ENCODE measurements at regions not wholly inside any gene's neighbourhood (a gene's known extent, or its start where the extent isn't known, plus 50 kb on each side); places are given as distances from the start of the nearest gene placed in this dataset.
"Not testable (repeated sequence)": the region's sequence is repeated elsewhere in the genome, so short reads cannot be mapped to it uniquely, and the experiment has no call there.

DNA sequence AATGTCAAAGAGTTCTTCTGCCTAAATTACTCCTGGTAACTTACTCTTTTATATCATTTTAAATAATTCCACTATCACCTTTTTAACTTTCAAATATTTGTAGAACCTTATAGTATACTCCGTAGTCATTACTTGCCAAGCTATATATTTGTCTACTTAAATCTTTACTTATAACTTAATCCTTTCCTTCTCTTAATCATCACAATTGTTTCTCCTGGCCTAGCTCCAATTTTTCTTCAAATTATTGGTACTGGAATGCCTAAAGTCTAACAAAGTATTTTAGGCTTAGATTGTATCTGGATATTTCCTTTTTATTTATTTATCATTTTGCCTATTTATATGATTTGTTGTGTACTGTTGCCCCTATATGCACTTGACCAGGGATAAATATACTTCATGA is 109.5 kb downstream of the MZT1 start:
- Mint-ChIP-seq H3K4me1 (no peaks in the 10 kb centered on the region), H3K4me3 (no peak overlapping the region), H3K27ac (no peak overlapping the region), H3K9me3 (peaks cover 0 to 2% (median 0%) of the 10 kb centered on the region in 7 donors), H3K36me3 (no peaks in the 10 kb centered on the region), H3K27me3 (peaks cover 4% of the 10 kb centered on the region)
- no peaks in the 10 kb centered on the region for H3K27me3 ChIP-seq (ENCODE audit: control insufficient read depth, insufficient read depth, low read length)
- no peaks in the 10 kb centered on the region for H3K9me3 ChIP-seq (ENCODE audit: control insufficient read depth in 2 of 2, low read length in 2 of 2)
- no peaks in the 10 kb centered on the region for H3K4me1 ChIP-seq (ENCODE audit: control insufficient read depth, insufficient read depth, low read length, poor library complexity, severe bottlenecking)
- H3K4me3 ChIP-seq (ENCODE audit: low read depth, low read length), result no peak overlapping the region
- ATAC-seq (ENCODE audit: low read depth in 2 of 2) (no peak), DNase-seq (no peak)
- H3K27ac ChIP-seq (ENCODE audit: insufficient read depth, low read length, poor library complexity, severe bottlenecking), result no peak overlapping the region
- H3K36me3 ChIP-seq (ENCODE audit: control insufficient read depth, insufficient read depth, low read length), result no peaks in the 10 kb centered on the region

DNA sequence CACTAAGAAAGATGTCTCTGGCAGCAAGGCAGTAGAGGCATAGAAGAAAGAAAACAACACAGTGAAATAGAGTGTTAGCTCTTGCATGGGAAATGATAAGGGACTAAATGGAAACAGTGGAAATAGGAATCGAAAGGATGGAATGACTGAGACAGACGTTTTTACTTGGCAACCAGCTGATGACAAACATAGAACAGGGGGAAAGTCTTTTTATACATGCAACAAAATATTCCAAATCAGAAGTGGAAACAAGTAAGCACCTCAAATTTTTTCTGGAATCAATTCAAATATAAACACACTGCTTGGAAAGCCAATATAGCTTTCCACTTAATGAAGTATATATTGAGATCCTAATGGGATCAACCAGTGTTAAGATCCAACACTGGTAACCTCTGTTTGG is 110.2 kb downstream of the MZT1 start:
- no peaks in the 10 kb centered on the region for H3K4me1 Mint-ChIP-seq
- Histone ChIP-seq H3K4me3 (ENCODE audit: low read depth, low read length) (no peak overlapping the region), H3K27me3 (ENCODE audit: control insufficient read depth, insufficient read depth, low read length) (no peaks in the 10 kb centered on the region), H3K27ac (ENCODE audit: insufficient read depth, low read length, poor library complexity, severe bottlenecking) (no peak overlapping the region), H3K36me3 (ENCODE audit: control insufficient read depth, insufficient read depth, low read length) (no peaks in the 10 kb centered on the region), H3K4me1 (ENCODE audit: control insufficient read depth, insufficient read depth, low read length, poor library complexity, severe bottlenecking) (no peaks in the 10 kb centered on the region), H3K9me3 (ENCODE audit: control insufficient read depth in 2 of 2, low read length in 2 of 2) (no peaks in the 10 kb centered on the region)
- no peak for DNase-seq
- H3K9me3 Mint-ChIP-seq, result peaks cover 0 to 1% (median 0%) of the 10 kb centered on the region in 7 donors
- no peaks in the 10 kb centered on the region for H3K36me3 Mint-ChIP-seq
- ATAC-seq (ENCODE audit: low read depth in 2 of 2), result no peak
- no peak overlapping the region for H3K4me3 Mint-ChIP-seq
- H3K27ac Mint-ChIP-seq, result no peak overlapping the region
- H3K27me3 Mint-ChIP-seq, result peaks cover 4% of the 10 kb centered on the region

DNA sequence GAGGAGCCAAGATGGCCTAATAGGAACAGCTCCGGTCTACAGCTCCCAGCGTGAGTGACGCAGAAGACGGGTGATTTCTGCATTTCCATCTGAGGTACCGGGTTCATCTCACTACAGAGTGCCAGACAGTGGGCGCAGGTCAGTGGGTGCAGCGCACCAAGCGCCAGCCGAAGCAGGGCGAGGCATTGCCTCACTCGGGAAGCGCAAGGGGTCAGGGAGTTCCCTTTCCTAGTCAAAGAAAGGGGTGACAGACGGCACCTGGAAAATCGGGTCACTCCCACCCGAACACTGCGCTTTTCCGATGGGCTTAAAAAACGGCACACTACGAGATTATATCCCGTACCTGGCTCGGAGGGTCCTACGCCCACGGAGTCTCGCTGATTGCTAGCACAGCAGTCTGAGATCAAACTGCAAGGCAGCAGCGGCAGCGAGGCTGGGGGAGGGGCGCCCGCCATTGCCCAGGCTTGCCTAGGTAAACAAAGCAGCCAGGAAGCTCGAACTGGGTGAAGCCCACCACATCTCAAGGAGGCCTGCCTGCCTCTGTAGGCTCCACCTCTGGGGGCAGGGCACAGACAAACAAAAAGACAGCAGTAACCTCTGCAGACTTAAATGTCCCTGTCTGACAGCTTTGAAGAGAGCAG is 117.1 kb downstream of the MZT1 start:
- not testable (repeated sequence) for H3K36me3 Mint-ChIP-seq; H3K36me3 ChIP-seq (ENCODE audit: control insufficient read depth, insufficient read depth, low read length); H3K9me3 Mint-ChIP-seq; DNase-seq; H3K27me3 ChIP-seq (ENCODE audit: control insufficient read depth, insufficient read depth, low read length); H3K4me1 ChIP-seq (ENCODE audit: control insufficient read depth, insufficient read depth, low read length, poor library complexity, severe bottlenecking); ATAC-seq (ENCODE audit: low read depth in 2 of 2); H3K4me1 Mint-ChIP-seq; H3K4me3 ChIP-seq (ENCODE audit: low read depth, low read length); H3K27me3 Mint-ChIP-seq; H3K27ac Mint-ChIP-seq; H3K4me3 Mint-ChIP-seq; H3K9me3 ChIP-seq (ENCODE audit: control insufficient read depth in 2 of 2, low read length in 2 of 2); H3K27ac ChIP-seq (ENCODE audit: insufficient read depth, low read length, poor library complexity, severe bottlenecking)

DNA sequence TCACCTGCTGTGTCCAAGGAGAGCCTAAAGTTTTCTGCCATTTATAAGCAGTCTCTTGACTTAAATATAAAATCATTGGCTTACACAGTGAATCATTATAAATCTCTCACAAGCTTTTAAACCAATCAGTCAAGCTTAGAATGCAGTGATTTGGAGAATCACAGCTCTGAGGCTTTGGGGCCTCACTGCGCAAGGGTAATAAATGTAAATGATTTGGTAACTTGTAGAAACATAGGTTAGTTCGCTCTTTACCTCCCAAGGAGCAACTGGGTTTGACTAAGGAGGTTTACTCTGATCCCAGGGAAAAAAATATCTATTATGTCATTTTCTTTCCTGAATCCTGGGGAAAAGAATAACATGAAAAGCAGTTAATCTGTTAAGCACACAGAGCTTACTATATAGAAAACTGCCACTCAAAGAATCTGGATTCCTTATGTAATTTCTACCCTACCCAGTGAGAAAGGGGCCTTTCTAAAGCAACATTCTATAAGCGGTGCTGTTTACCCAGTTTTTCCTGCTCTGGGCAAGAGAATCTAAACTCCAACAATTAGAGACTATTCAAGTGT is 128.2 kb downstream of the MZT1 start:
- no peak overlapping the region for H3K4me3 Mint-ChIP-seq
- no peaks in the 10 kb centered on the region for H3K36me3 ChIP-seq (ENCODE audit: control insufficient read depth, insufficient read depth, low read length)
- no peak overlapping the region for H3K4me3 ChIP-seq (ENCODE audit: low read depth, low read length)
- H3K27ac Mint-ChIP-seq, result no peak overlapping the region
- H3K9me3 ChIP-seq (ENCODE audit: control insufficient read depth in 2 of 2, low read length in 2 of 2), result no peaks in the 10 kb centered on the region
- no peaks in the 10 kb centered on the region for H3K4me1 ChIP-seq (ENCODE audit: control insufficient read depth, insufficient read depth, low read length, poor library complexity, severe bottlenecking)
- no peaks in the 10 kb centered on the region for H3K27me3 ChIP-seq (ENCODE audit: control insufficient read depth, insufficient read depth, low read length)
- peaks cover 0 to 4% (median 0%) of the 10 kb centered on the region in 4 donors for H3K4me1 Mint-ChIP-seq
- H3K27me3 Mint-ChIP-seq, result peaks cover 6% of the 10 kb centered on the region
- no peaks in the 10 kb centered on the region for H3K36me3 Mint-ChIP-seq
- peaks cover 0 to 3% (median 0%) of the 10 kb centered on the region in 7 donors for H3K9me3 Mint-ChIP-seq
- ATAC-seq (ENCODE audit: low read depth in 2 of 2), result no peak
- DNase-seq, result no peak
- no peak overlapping the region for H3K27ac ChIP-seq (ENCODE audit: insufficient read depth, low read length, poor library complexity, severe bottlenecking)

DNA sequence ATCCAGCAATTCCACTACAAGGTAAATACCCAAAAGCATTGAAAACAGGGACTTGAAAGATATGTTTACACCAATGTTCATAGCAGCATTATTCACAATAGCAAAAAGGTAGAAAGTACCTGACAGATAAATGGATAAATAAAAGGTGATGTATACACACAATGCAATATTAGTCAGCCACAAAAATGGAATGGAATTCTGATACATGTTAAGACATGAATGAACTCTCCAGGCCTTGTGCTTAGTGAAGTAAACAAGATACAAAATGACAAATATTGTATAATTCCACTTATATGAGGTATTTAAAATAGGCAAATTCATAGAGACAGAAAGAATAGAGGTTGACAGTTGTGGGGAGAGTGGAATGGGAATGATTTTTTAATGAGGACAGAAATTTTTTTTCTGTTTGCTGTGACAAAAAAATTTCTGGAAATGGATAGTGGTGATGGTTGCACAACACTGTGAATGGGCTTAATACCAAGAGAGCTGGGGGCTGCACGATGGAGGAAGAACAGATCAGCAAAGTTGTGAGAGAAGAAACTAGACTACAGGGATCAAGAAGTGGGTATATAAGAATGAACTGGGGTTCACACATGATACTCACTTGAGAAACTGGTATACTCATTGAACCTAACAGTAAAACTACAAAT is 137.2 kb downstream of the MZT1 start:
- no peak for ATAC-seq (ENCODE audit: low read depth in 2 of 2)
- no peaks in the 10 kb centered on the region for H3K27me3 Mint-ChIP-seq
- no peaks in the 10 kb centered on the region for H3K9me3 ChIP-seq (ENCODE audit: control insufficient read depth in 2 of 2, low read length in 2 of 2)
- no peak overlapping the region for H3K4me3 Mint-ChIP-seq
- H3K27me3 ChIP-seq (ENCODE audit: control insufficient read depth, insufficient read depth, low read length), result peaks cover 2% of the 10 kb centered on the region
- no peak overlapping the region for H3K4me3 ChIP-seq (ENCODE audit: low read depth, low read length)
- no peak overlapping the region for H3K27ac ChIP-seq (ENCODE audit: insufficient read depth, low read length, poor library complexity, severe bottlenecking)
- no peaks in the 10 kb centered on the region for H3K4me1 ChIP-seq (ENCODE audit: control insufficient read depth, insufficient read depth, low read length, poor library complexity, severe bottlenecking)
- no peaks in the 10 kb centered on the region for H3K36me3 ChIP-seq (ENCODE audit: control insufficient read depth, insufficient read depth, low read length)
- peaks cover 0 to 7% (median 3%) of the 10 kb centered on the region in 7 donors for H3K9me3 Mint-ChIP-seq
- no peaks in the 10 kb centered on the region for H3K36me3 Mint-ChIP-seq
- no peak for DNase-seq
- no peaks in the 10 kb centered on the region for H3K4me1 Mint-ChIP-seq
- no peak overlapping the region for H3K27ac Mint-ChIP-seq

DNA sequence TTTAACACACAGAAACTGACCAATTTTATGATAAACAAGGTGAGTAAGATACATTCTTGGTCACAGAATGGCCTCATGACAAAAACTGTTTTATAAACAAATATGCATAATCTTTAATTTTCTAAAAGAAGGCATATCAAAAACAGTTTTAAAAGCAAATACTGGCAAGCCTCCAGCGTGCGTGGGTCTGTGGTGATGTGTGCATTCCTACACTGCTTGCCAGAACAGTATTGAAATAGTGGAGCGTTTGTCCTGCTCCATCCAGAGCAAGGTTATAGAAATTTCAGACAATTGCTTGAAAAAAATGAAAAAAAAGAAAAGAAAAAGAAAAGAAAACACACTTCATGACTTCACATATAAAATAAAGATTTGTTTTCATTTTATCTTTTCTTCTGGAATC is 140.9 kb downstream of the MZT1 start:
- no peaks in the 10 kb centered on the region for H3K36me3 Mint-ChIP-seq
- ATAC-seq (ENCODE audit: low read depth in 2 of 2), result no peak

DNA sequence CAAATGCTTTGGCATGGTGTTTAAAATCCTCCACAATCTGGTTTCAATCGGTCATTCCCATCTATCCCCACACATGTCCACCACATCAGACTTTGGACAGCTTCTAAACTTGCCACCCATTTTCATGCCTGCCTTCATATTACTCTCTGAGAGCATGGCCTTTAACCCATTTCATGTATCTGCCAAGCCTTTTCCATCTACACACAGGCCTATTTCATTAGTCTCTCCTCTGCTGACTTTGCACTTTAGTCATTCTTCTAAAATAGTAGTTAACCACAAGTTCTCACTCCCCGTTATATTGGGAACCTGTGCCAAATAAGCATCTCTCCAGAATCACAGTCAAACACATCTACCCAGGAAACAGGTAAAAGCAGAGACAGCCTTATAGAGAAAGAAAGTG is 142.2 kb downstream of the MZT1 start:
- no peaks in the 10 kb centered on the region for H3K4me1 Mint-ChIP-seq
- H3K36me3 Mint-ChIP-seq, result no peaks in the 10 kb centered on the region
- no peak overlapping the region for H3K4me3 Mint-ChIP-seq
- Histone ChIP-seq H3K27ac (ENCODE audit: insufficient read depth, low read length, poor library complexity, severe bottlenecking) (no peak overlapping the region), H3K27me3 (ENCODE audit: control insufficient read depth, insufficient read depth, low read length) (peaks cover 2% of the 10 kb centered on the region), H3K4me1 (ENCODE audit: control insufficient read depth, insufficient read depth, low read length, poor library complexity, severe bottlenecking) (no peaks in the 10 kb centered on the region), H3K36me3 (ENCODE audit: control insufficient read depth, insufficient read depth, low read length) (no peaks in the 10 kb centered on the region), H3K4me3 (ENCODE audit: low read depth, low read length) (no peak overlapping the region), H3K9me3 (ENCODE audit: control insufficient read depth in 2 of 2, low read length in 2 of 2) (no peaks in the 10 kb centered on the region)
- DNase-seq (no peak), ATAC-seq (ENCODE audit: low read depth in 2 of 2) (no peak)
- no peak overlapping the region for H3K27ac Mint-ChIP-seq
- peaks cover 0 to 3% (median 1%) of the 10 kb centered on the region in 7 donors for H3K9me3 Mint-ChIP-seq
- H3K27me3 Mint-ChIP-seq, result no peaks in the 10 kb centered on the region

More for the DNA sequence above, 140.9 kb downstream of the MZT1 start:
- Histone ChIP-seq H3K36me3 (ENCODE audit: control insufficient read depth, insufficient read depth, low read length) (no peaks in the 10 kb centered on the region), H3K27ac (ENCODE audit: insufficient read depth, low read length, poor library complexity, severe bottlenecking) (no peak overlapping the region), H3K4me3 (ENCODE audit: low read depth, low read length) (no peak overlapping the region), H3K27me3 (ENCODE audit: control insufficient read depth, insufficient read depth, low read length) (peaks cover 2% of the 10 kb centered on the region), H3K4me1 (ENCODE audit: control insufficient read depth, insufficient read depth, low read length, poor library complexity, severe bottlenecking) (no peaks in the 10 kb centered on the region), H3K9me3 (ENCODE audit: control insufficient read depth in 2 of 2, low read length in 2 of 2) (no peaks in the 10 kb centered on the region)
- no peak overlapping the region for H3K4me3 Mint-ChIP-seq
- DNase-seq, result no peak
- H3K27me3 Mint-ChIP-seq, result no peaks in the 10 kb centered on the region
- no peaks in the 10 kb centered on the region for H3K4me1 Mint-ChIP-seq
- H3K9me3 Mint-ChIP-seq, result peaks cover 1 to 6% (median 3%) of the 10 kb centered on the region in 7 donors
- no peak overlapping the region for H3K27ac Mint-ChIP-seq

DNA sequence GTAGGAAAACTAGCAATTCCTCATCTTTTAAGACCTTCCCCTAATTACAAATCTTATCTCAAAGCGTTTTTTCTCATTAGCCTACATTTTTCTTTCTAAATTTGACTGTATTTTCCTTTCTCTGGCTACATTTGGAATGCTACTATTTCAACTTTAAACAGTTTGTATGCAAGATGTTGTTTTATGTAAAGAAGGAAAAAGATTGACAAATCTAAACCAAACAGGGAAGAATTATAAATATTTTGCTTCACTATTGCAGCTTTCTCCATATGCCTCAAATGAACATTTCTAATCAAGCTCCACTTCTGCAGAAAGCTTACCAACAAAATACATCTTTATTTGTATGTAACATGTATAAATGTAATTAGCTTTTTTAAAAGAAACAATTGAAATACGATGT is 156.2 kb downstream of the MZT1 start:
- Mint-ChIP-seq H3K4me3 (no peak overlapping the region), H3K9me3 (peaks cover 1 to 10% (median 2%) of the 10 kb centered on the region in 7 donors), H3K27me3 (no peaks in the 10 kb centered on the region), H3K4me1 (no peaks in the 10 kb centered on the region), H3K27ac (no peak overlapping the region), H3K36me3 (no peaks in the 10 kb centered on the region)
- ATAC-seq (ENCODE audit: low read depth in 2 of 2), result no peak
- H3K9me3 ChIP-seq (ENCODE audit: control insufficient read depth in 2 of 2, low read length in 2 of 2), result no peaks in the 10 kb centered on the region
- no peak overlapping the region for H3K4me3 ChIP-seq (ENCODE audit: low read depth, low read length)
- no peak for DNase-seq
- no peaks in the 10 kb centered on the region for H3K27me3 ChIP-seq (ENCODE audit: control insufficient read depth, insufficient read depth, low read length)
- H3K36me3 ChIP-seq (ENCODE audit: control insufficient read depth, insufficient read depth, low read length), result no peaks in the 10 kb centered on the region
- H3K4me1 ChIP-seq (ENCODE audit: control insufficient read depth, insufficient read depth, low read length, poor library complexity, severe bottlenecking), result no peaks in the 10 kb centered on the region
- no peak overlapping the region for H3K27ac ChIP-seq (ENCODE audit: insufficient read depth, low read length, poor library complexity, severe bottlenecking)
